Heart left ventricle (tissue), 13 donors: ENCODE measurements at regions not wholly inside any gene's neighbourhood (a gene's known extent, or its start where the extent isn't known, plus 50 kb on each side); places are given as distances from the start of the nearest gene placed in this dataset.

Experiments used
- CTCF ChIP-seq, 12 donors: fragments of 200-600 bp; sonication (generic) in 4 of 12; IDR thresholded peaks; one replicate each; pipeline versions ENCODE4 v1.5.0 to v1.8.0; 2018 to 2022; ENCODE audit warnings: antibody characterized with exemption in 12 of 12, mild to moderate bottlenecking in 5 of 12
- POLR2A ChIP-seq, 2 donors: fragments of 450-650 bp; IDR thresholded peaks; one replicate each; pipeline ENCODE4 v1.6.1; 2017; ENCODE audit warnings: antibody characterized with exemption in 2 of 2, mild to moderate bottlenecking in 2 of 2, moderate library complexity in 2 of 2
- donor health status: ischemic (EF 13 %, LVEDD 7.1; RV severe dilation, severe dysfunction).
- donor health status: DM: no; HTN: yes; CAD: no.
- donor health status: DM: no; HTN: no; CAD: no.
- donor health status: ischemic (EF 25% LVEDD 6.9; RV normal size, moderate dysfunction).
- donor health status: ischemic (EF 25% LVEDD 5.7; RV mildly dilated, moderate dysfunction).
- donor health status: ischemic (EF 35%, LVEDD 5.7; RV mildly dilated, moderate dysfunction).
- donor health status: nonischemic (EF 11% LVEDD 7.7; RV severe dilation, severe dysfunction).
- donor health status: DM: yes; HTN: yes; CAD: no.
- donor health status: PGD.
- donor health status: ischemic (EF 29% LVEDD 5.4; RV normal size, mild dysfunction).
- donor health status: nonischemic (EF 23%, LVEDD 6.1; RV moderate dilation, normal function).

GRCh38 chr9:90099262-90099963, 494.6 kb downstream of the GADD45G start:
- TF ChIP-seq CTCF (IDR thresholded peaks at IDR 0.05) (peak; percentile 22 to 76 (median 52)), POLR2A (IDR thresholded peaks at IDR 0.05) (no peak)
